CD8-positive, alpha-beta memory T cell (primary cell): ENCODE measurements at regions not wholly inside any gene's neighbourhood (a gene's known extent, or its start where the extent isn't known, plus 50 kb on each side); places are given as distances from the start of the nearest gene placed in this dataset.

Experiments
- CTCF ChIA-PET: fragments of 350-600 bp; sonication (Branson Sonifier 250); formaldehyde crosslinking; loops from one replicate; lab custom pipeline; 2021; ENCODE audit warnings: antibody characterized with exemption; lab: Charles Lee
- POLR2A ChIA-PET: fragments of 350-600 bp; sonication (Branson Sonifier 250); formaldehyde crosslinking; loops from one replicate; lab custom pipeline; 2021; ENCODE audit warnings: antibody characterized with exemption; lab: Charles Lee
- DNase-seq, 5 donors: peaks; one replicate each; pipeline versions ENCODE4 v3.0.0 to v3.0.0-alpha.2; 2020 to 2022; ENCODE audit warnings: mixed read lengths in 1 of 5
- H3K27ac ChIP-seq: one replicate; pipeline ENCODE4 v1.7.0; 2013; ENCODE audit warnings: low read depth, mild to moderate bottlenecking, low read length, moderate library complexity
- H3K27me3 ChIP-seq: 2 replicates; pipeline ENCODE4 v1.7.0; 2013; ENCODE audit warnings: low read length, mild to moderate bottlenecking; ENCODE audit not compliant: insufficient read depth, poor library complexity, severe bottlenecking
- H3K36me3 ChIP-seq: 2 replicates; pipeline ENCODE4 v1.7.0; 2013; ENCODE audit warnings: mild to moderate bottlenecking, low read length, moderate library complexity; ENCODE audit not compliant: insufficient read depth
- H3K4me1 ChIP-seq: 2 replicates; pipeline ENCODE4 v1.7.0; 2013; ENCODE audit warnings: mild to moderate bottlenecking, low read length, moderate library complexity; ENCODE audit not compliant: insufficient read depth
- H3K4me3 ChIP-seq: 2 replicates; pipeline ENCODE4 v1.7.0; 2013; ENCODE audit warnings: mild to moderate bottlenecking, low read length
- H3K9me3 ChIP-seq: 2 replicates; pipeline ENCODE4 v1.7.0; 2013; ENCODE audit warnings: mild to moderate bottlenecking, low read length
- H3K27ac Mint-ChIP-seq, 8 donors: one replicate each; pipeline ENCODE4 v1.8.0; 2020 to 2021; ENCODE audit warnings: mixed read lengths in 8 of 8, mild to moderate bottlenecking in 6 of 8, inconsistent platforms in 3 of 8, moderate library complexity in 3 of 8
- H3K27me3 Mint-ChIP-seq, 2 donors: one replicate each; pipeline ENCODE4 v1.8.0; 2020 to 2021; ENCODE audit warnings: mixed read lengths in 2 of 2, mild to moderate bottlenecking in 1 of 2, moderate library complexity in 1 of 2
- H3K36me3 Mint-ChIP-seq, 3 donors: one replicate each; pipeline ENCODE4 v1.8.0; 2020 to 2021; ENCODE audit warnings: mixed read lengths in 3 of 3, inconsistent platforms in 1 of 3, mild to moderate bottlenecking in 1 of 3
- H3K4me1 Mint-ChIP-seq, 3 donors: one replicate each; pipeline ENCODE4 v1.8.0; 2020 to 2021; ENCODE audit warnings: mixed read lengths in 3 of 3, inconsistent platforms in 1 of 3, mild to moderate bottlenecking in 1 of 3
- H3K4me3 Mint-ChIP-seq, 7 donors: one replicate each; pipeline ENCODE4 v1.8.0; 2020 to 2021; ENCODE audit warnings: mixed read lengths in 7 of 7, mild to moderate bottlenecking in 6 of 7, moderate library complexity in 4 of 7, inconsistent platforms in 2 of 7
- H3K9me3 Mint-ChIP-seq, 5 donors: one replicate each; pipeline ENCODE4 v1.8.0; 2020 to 2022; ENCODE audit warnings: mixed read lengths in 5 of 5, mild to moderate bottlenecking in 3 of 5, moderate library complexity in 2 of 5, inconsistent platforms in 1 of 5

DNA sequence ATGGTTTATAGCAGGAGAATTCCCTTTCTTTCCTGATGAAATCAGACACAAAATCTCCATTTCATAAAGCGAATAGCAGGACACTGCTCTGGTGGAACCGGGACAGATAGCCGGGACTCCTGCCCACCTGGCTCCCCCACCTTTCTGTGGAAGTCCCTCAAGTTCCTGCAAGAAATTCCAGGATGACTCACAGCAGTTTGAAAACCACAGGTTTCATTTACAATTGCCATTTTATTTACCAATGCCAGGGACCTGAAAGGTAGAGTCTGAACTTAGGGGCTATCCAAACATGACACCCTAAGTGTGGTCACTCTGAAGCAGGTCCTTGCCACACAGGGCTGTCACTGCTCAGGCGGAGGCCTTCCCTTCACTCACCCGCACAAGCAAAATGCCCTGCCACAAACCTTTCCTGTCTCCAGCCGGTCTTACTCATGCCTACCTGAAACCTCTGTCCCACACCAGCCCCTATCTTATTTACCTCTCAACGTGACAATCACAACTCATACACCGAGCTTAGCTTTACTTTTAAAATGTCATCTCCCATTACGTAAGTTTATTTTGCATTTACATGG is 63.3 kb upstream of the TAF1L start:
- H3K27me3 ChIP-seq, result no peaks in the 10 kb centered on the region
- H3K36me3 ChIP-seq, result no peaks in the 10 kb centered on the region
- peaks cover under 1 to 3% of the 10 kb centered on the region in 2 donors for H3K27me3 Mint-ChIP-seq
- H3K9me3 Mint-ChIP-seq, result peaks cover 0 to 2% (median 0%) of the 10 kb centered on the region in 5 donors
- H3K4me3 Mint-ChIP-seq, result no peak overlapping the region
- DNase-seq, result no peak
- ChIA-PET CTCF (no interaction called here), POLR2A (no interaction called here)
- H3K4me1 Mint-ChIP-seq, result no peaks in the 10 kb centered on the region
- no peak overlapping the region for H3K27ac ChIP-seq
- H3K36me3 Mint-ChIP-seq, result no peaks in the 10 kb centered on the region
- no peaks in the 10 kb centered on the region for H3K9me3 ChIP-seq
- H3K27ac Mint-ChIP-seq, result no peak overlapping the region
- H3K4me1 ChIP-seq, result no peaks in the 10 kb centered on the region
- H3K4me3 ChIP-seq, result no peak overlapping the region

DNA sequence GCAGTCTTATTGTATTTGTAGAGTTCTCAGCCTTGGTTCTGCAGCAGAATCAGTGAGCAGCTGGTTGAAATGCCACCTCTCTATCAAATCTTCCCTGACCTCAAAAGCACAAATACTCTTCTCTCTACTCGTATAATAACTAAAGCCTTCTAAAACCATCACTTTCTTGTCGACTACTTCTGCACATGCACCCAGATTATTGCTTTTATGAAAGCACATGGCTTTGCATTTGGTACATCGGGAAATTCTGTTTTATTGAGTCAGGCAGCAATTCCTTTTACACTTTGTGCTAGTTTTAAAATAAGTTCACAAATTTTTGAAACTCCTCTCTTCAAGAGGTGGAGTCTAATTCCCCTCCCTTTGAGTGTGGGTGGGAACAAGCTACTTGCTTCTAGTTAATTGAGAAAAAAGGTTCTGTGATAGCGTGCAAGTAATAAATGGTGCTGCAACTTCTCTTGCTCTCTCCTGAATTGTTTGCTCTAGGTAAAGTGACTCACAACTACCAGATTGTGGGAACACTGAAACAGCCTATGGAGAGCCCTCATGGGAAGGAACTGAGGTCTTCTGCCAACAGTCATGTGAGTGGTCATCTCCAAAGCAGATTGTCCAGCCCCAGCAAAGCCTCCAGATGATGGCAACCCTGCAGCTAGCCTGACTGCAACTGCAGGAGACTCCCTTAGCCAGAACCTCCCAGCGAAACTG is 66.0 kb upstream of the TAF1L start:
- no peaks in the 10 kb centered on the region for H3K4me1 ChIP-seq
- Mint-ChIP-seq H3K9me3 (no peaks in the 10 kb centered on the region), H3K27ac (no peak overlapping the region), H3K36me3 (no peaks in the 10 kb centered on the region), H3K4me1 (no peaks in the 10 kb centered on the region), H3K4me3 (no peak overlapping the region), H3K27me3 (peaks cover 1 to 3% of the 10 kb centered on the region in 2 donors)
- no peak overlapping the region for H3K27ac ChIP-seq
- H3K4me3 ChIP-seq, result no peak overlapping the region
- ChIA-PET CTCF (no interaction called here), POLR2A (no interaction called here)
- no peaks in the 10 kb centered on the region for H3K9me3 ChIP-seq
- DNase-seq, result no peak
- H3K27me3 ChIP-seq, result no peaks in the 10 kb centered on the region
- no peaks in the 10 kb centered on the region for H3K36me3 ChIP-seq

- POLR2A ChIA-PET, result no interaction called here
- Histone ChIP-seq H3K4me3 (no peak overlapping the region), H3K9me3 (no peaks in the 10 kb centered on the region), H3K4me1 (no peaks in the 10 kb centered on the region), H3K36me3 (no peaks in the 10 kb centered on the region), H3K27ac (no peak overlapping the region), H3K27me3 (no peaks in the 10 kb centered on the region)
- H3K36me3 Mint-ChIP-seq, result no peaks in the 10 kb centered on the region
- H3K27me3 Mint-ChIP-seq, result peaks cover 4 to 15% of the 10 kb centered on the region in 2 donors
- H3K4me1 Mint-ChIP-seq, result no peaks in the 10 kb centered on the region
- H3K9me3 Mint-ChIP-seq, result no peaks in the 10 kb centered on the region
- H3K4me3 Mint-ChIP-seq, result no peak overlapping the region
- H3K27ac Mint-ChIP-seq, result no peak overlapping the region
- DNase-seq, result no peak
- CTCF ChIA-PET, result no interaction called here
These were observed 68.2 kb upstream of the TAF1L start for GRCh38 chr9:32703635-32704034.

DNA sequence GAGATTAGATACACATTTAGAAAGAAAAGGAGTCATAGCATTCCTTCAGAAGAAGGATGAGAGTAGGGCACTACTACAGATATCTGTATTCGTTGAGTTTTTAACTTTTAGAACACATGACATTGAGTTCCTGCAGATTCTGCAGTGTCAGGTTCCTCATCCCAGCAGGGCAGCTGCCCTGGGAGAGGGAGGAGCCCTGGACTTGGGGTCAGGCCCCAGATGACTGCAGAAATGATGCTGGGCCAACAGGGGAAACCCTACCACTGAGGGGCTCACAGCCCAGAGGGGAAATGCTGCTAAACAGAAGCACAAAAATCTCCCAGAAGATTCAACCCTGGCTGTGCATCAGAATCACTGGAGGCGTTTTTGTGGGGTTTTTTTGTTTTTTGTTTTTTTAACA is 68.9 kb upstream of the TAF1L start:
- H3K27ac Mint-ChIP-seq, result no peak overlapping the region
- H3K36me3 Mint-ChIP-seq, result no peaks in the 10 kb centered on the region
- no peaks in the 10 kb centered on the region for H3K4me1 Mint-ChIP-seq
- Histone ChIP-seq H3K36me3 (no peaks in the 10 kb centered on the region), H3K4me3 (no peak overlapping the region), H3K27ac (no peak overlapping the region), H3K4me1 (no peaks in the 10 kb centered on the region), H3K9me3 (no peaks in the 10 kb centered on the region), H3K27me3 (no peaks in the 10 kb centered on the region)
- CTCF ChIA-PET, result no interaction called here
- no peaks in the 10 kb centered on the region for H3K9me3 Mint-ChIP-seq
- POLR2A ChIA-PET, result no interaction called here
- no peak overlapping the region for H3K4me3 Mint-ChIP-seq
- DNase-seq, result no peak
- H3K27me3 Mint-ChIP-seq, result peaks cover 5 to 18% of the 10 kb centered on the region in 2 donors

DNA sequence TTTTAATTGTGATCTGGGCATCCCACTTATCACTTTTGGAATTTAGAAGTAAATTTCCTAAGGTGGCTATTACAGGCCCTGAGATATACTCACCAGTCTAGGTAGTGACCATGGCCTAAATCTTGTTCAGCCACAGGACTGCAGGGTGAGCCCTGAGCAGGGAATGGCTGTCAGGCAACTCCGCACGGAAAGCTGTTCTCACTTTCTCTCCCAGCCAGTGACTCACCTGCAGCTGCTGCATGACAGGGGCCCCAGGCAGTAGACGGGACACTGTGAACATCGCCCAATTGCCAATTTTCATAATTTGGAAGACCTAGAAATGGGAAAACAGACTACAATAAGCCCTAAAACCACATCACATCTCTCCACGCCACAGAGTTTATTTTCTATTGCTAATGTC is 69.6 kb upstream of the TAF1L start:
- Mint-ChIP-seq H3K9me3 (peaks cover 0 to 4% (median 1%) of the 10 kb centered on the region in 5 donors), H3K36me3 (no peaks in the 10 kb centered on the region), H3K27ac (no peak overlapping the region), H3K27me3 (peaks cover 5 to 18% of the 10 kb centered on the region in 2 donors), H3K4me3 (no peak overlapping the region), H3K4me1 (no peaks in the 10 kb centered on the region)
- no peak overlapping the region for H3K27ac ChIP-seq
- no peaks in the 10 kb centered on the region for H3K9me3 ChIP-seq
- no peak overlapping the region for H3K4me3 ChIP-seq
- POLR2A ChIA-PET, result no interaction called here
- no peaks in the 10 kb centered on the region for H3K4me1 ChIP-seq
- CTCF ChIA-PET, result no interaction called here
- no peaks in the 10 kb centered on the region for H3K27me3 ChIP-seq
- DNase-seq, result no peak
- H3K36me3 ChIP-seq, result no peaks in the 10 kb centered on the region

GRCh38 chr9:32706004-32706724 is 70.7 kb upstream of the TAF1L start:
- Histone ChIP-seq H3K9me3 (no peaks in the 10 kb centered on the region), H3K4me1 (no peaks in the 10 kb centered on the region), H3K4me3 (no peak overlapping the region), H3K36me3 (no peaks in the 10 kb centered on the region), H3K27ac (no peak overlapping the region), H3K27me3 (no peaks in the 10 kb centered on the region)
- no peak overlapping the region for H3K27ac Mint-ChIP-seq
- ChIA-PET CTCF (no interaction called here), POLR2A (no interaction called here)
- no peaks in the 10 kb centered on the region for H3K36me3 Mint-ChIP-seq
- no peak overlapping the region for H3K4me3 Mint-ChIP-seq
- H3K27me3 Mint-ChIP-seq, result peaks cover 5 to 18% of the 10 kb centered on the region in 2 donors
- no peaks in the 10 kb centered on the region for H3K4me1 Mint-ChIP-seq
- no peak for DNase-seq
- peaks cover 0 to 6% (median 3%) of the 10 kb centered on the region in 5 donors for H3K9me3 Mint-ChIP-seq

DNA sequence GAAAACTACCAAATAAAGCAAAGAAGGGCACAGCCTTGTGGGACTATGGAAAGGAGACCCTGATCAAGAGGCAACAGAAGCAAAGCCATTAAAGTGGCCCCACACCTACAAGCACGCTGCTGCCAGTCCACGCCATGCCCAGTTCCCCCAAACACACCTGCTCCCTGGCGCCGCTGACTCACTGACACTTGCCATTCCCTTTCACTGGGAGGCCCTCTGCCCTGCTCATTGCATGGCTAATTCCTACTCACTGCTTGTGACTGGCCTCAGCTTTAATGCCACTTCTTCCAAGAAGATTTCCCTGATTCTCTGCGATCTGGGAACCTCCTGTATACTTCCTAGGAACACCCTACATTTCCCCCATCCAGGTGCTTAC is 71.2 kb upstream of the TAF1L start:
- ChIA-PET POLR2A (no interaction called here), CTCF (no interaction called here)
- Mint-ChIP-seq H3K27ac (no peak overlapping the region), H3K4me3 (no peak overlapping the region), H3K36me3 (no peaks in the 10 kb centered on the region), H3K4me1 (no peaks in the 10 kb centered on the region), H3K27me3 (peaks cover 5 to 18% of the 10 kb centered on the region in 2 donors), H3K9me3 (peaks cover 0 to 6% (median 3%) of the 10 kb centered on the region in 5 donors)
- Histone ChIP-seq H3K9me3 (no peaks in the 10 kb centered on the region), H3K27ac (no peak overlapping the region), H3K27me3 (no peaks in the 10 kb centered on the region), H3K4me1 (no peaks in the 10 kb centered on the region), H3K36me3 (no peaks in the 10 kb centered on the region), H3K4me3 (no peak overlapping the region)
- no peak for DNase-seq

GRCh38 chr9:32707326-32707725 is 71.9 kb upstream of the TAF1L start:
- H3K9me3 ChIP-seq, result no peaks in the 10 kb centered on the region
- H3K36me3 ChIP-seq, result no peaks in the 10 kb centered on the region
- no peak overlapping the region for H3K4me3 ChIP-seq
- Mint-ChIP-seq H3K36me3 (no peaks in the 10 kb centered on the region), H3K9me3 (peaks cover 0 to 6% (median 3%) of the 10 kb centered on the region in 5 donors), H3K4me1 (no peaks in the 10 kb centered on the region), H3K27me3 (peaks cover 5 to 18% of the 10 kb centered on the region in 2 donors), H3K4me3 (no peak overlapping the region), H3K27ac (no peak overlapping the region)
- no peak overlapping the region for H3K27ac ChIP-seq
- no peak for DNase-seq
- no peaks in the 10 kb centered on the region for H3K4me1 ChIP-seq
- ChIA-PET CTCF (no interaction called here), POLR2A (no interaction called here)
- H3K27me3 ChIP-seq, result no peaks in the 10 kb centered on the region
